ENCODE measurements at regions not wholly inside any gene's neighbourhood (a gene's known extent, or its start where the extent isn't known, plus 50 kb on each side); places are given as distances from the start of the nearest gene placed in this dataset.

- DNase-seq (no peak), ATAC-seq (no peak)
- H3K36me3 ChIP-seq = no peaks in the 10 kb centered on the region
- intact Hi-C loops (cut with DNase I) = no loop called here
- H3K4me1 ChIP-seq = peaks cover 2% of the 10 kb centered on the region
- H3K27ac ChIP-seq = no peak overlapping the region
- no peaks in the 10 kb centered on the region for H3K9me3 ChIP-seq
- no peaks in the 10 kb centered on the region for H3K27me3 ChIP-seq
- TF ChIP-seq, protein P1, sequence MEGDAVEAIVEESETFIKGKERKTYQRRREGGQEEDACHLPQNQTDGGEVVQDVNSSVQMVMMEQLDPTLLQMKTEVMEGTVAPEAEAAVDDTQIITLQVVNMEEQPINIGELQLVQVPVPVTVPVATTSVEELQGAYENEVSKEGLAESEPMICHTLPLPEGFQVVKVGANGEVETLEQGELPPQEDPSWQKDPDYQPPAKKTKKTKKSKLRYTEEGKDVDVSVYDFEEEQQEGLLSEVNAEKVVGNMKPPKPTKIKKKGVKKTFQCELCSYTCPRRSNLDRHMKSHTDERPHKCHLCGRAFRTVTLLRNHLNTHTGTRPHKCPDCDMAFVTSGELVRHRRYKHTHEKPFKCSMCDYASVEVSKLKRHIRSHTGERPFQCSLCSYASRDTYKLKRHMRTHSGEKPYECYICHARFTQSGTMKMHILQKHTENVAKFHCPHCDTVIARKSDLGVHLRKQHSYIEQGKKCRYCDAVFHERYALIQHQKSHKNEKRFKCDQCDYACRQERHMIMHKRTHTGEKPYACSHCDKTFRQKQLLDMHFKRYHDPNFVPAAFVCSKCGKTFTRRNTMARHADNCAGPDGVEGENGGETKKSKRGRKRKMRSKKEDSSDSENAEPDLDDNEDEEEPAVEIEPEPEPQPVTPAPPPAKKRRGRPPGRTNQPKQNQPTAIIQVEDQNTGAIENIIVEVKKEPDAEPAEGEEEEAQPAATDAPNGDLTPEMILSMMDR (IDR thresholded peaks at IDR 0.05) = no peak
- H3K4me3 ChIP-seq = no peak overlapping the region
Observed at GRCh38 chr5:133714161-133714915, 102.0 kb upstream of the FSTL4 start.

DNA sequence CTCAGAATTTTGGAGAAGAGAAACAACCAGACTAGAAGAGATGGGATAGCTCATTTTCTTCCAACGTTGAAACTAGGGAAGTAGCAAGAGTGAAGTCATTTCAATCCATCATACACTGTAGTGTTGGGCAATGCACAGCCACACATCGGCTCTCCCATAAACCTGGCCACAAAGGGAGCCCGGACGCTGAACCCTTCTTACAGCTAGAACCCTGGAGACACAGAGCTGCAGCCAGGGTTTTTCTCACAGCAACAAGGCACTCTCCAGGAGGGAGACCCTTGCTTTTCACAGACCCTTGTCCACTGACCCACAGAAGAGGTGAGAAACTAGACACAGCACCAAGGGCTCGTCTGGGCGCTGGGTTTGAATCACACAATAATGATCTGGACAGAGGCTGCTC, 101.4 kb upstream of the FSTL4 start:
- intact Hi-C loops (cut with DNase I) = no loop called here
- Histone ChIP-seq H3K9me3 (no peaks in the 10 kb centered on the region), H3K4me1 (peaks cover 2% of the 10 kb centered on the region), H3K4me3 (no peak overlapping the region), H3K27me3 (no peaks in the 10 kb centered on the region), H3K27ac (no peak overlapping the region), H3K36me3 (no peaks in the 10 kb centered on the region)
- ATAC-seq (no peak), DNase-seq (no peak)
- TF ChIP-seq, protein P1 (IDR thresholded peaks at IDR 0.05) = no peak

DNA sequence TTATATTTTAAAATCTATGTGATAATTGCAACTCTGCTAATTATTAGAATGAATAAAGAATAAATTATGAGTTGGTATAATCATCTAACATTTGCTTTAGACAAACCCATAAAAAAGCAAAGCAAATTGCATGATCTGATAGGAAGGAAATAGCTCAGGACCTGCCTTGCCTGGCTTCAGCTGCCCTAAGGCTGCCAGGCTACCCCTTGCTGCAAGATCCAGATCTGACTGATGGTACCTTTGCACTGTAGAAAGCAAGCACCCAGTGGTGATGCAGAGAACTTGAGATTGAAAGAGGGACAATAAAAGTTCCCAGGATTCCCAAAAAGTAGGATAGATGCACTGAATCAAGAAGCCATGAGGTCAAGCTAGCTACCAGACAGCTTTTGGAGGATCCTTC, 100.9 kb upstream of the FSTL4 start:
- H3K9me3 ChIP-seq = no peaks in the 10 kb centered on the region
- intact Hi-C loops (cut with DNase I) = no loop called here
- no peaks in the 10 kb centered on the region for H3K27me3 ChIP-seq
- DNase-seq (no peak), ATAC-seq (no peak)
- no peaks in the 10 kb centered on the region for H3K36me3 ChIP-seq
- TF ChIP-seq, protein P1 (IDR thresholded peaks at IDR 0.05) = no peak
- no peak overlapping the region for H3K4me3 ChIP-seq
- H3K27ac ChIP-seq = no peak overlapping the region
- peaks cover 2% of the 10 kb centered on the region for H3K4me1 ChIP-seq

GRCh38 chr5:133712562-133712961, 100.2 kb upstream of the FSTL4 start:
- Histone ChIP-seq H3K27ac (no peak overlapping the region), H3K4me1 (peaks cover 2% of the 10 kb centered on the region), H3K9me3 (no peaks in the 10 kb centered on the region), H3K36me3 (no peaks in the 10 kb centered on the region), H3K4me3 (no peak overlapping the region), H3K27me3 (no peaks in the 10 kb centered on the region)
- intact Hi-C loops (cut with DNase I) = no loop called here
- TF ChIP-seq, protein P1 (IDR thresholded peaks at IDR 0.05) = no peak
- ATAC-seq = no peak
- DNase-seq = no peak

DNA sequence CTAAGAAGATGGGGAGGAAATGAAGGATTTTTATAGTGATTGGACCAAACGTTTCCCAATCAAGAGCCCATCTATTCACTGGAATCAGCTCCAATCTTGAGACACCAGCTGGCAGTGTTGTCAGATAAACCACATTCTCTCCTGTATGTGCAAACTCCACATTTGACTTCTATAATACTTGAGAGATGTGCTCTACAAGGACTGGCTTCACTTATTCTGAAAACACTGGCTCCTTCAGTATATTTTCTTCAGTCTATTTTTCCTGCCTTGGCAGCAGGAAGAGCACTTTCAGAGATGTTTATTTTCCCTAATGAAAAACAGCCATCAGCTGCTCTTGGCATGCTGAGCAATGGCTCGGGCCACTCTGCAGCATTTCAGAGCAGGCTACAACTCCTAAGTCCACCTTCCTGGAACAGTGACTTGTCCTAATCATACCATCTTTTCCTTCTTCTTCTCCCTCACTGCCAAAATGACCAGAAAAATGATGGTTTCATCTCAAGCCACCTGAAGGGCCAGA, 96.9 kb upstream of the FSTL4 start:
- no peak for ATAC-seq
- no peaks in the 10 kb centered on the region for H3K9me3 ChIP-seq
- H3K27me3 ChIP-seq = no peaks in the 10 kb centered on the region
- DNase-seq = no peak
- intact Hi-C loops (cut with DNase I) = no loop called here
- H3K4me3 ChIP-seq = no peak overlapping the region
- no peak overlapping the region for H3K27ac ChIP-seq
- TF ChIP-seq, protein P1 (IDR thresholded peaks at IDR 0.05) = no peak
- peaks cover 2% of the 10 kb centered on the region for H3K4me1 ChIP-seq
- H3K36me3 ChIP-seq = no peaks in the 10 kb centered on the region

Data from upper lobe of right lung (tissue), 1 donor.